Testis (tissue), 2 donors: ENCODE measurements at regions not wholly inside any gene's neighbourhood (a gene's known extent, or its start where the extent isn't known, plus 50 kb on each side); places are given as distances from the start of the nearest gene placed in this dataset.

ENCODE experiments used
- CTCF ChIP-seq, 3 experiments: fragments of 450-650 bp in 2 of 3; fragments of 200-600 bp in 1 of 3; sonication (generic) in 1 of 3; IDR thresholded peaks; one replicate each; pipeline ENCODE4 v1.5.1; 2016 to 2019; ENCODE audit warnings: antibody characterized with exemption in 3 of 3, mild to moderate bottlenecking in 2 of 3, moderate library complexity in 1 of 3
- POLR2A ChIP-seq: fragments of 450-650 bp; IDR thresholded peaks from one replicate; pipeline ENCODE4 v1.6.1; 2017; ENCODE audit warnings: antibody characterized with exemption, mild to moderate bottlenecking, moderate library complexity

- TF ChIP-seq POLR2A (no peak), CTCF (IDR thresholded peaks at IDR 0.05) (no peak)
Measured at GRCh38 chr9:24090566-24090965, 264.5 kb upstream of the ELAVL2 start.
